ENCODE measurements at regions not wholly inside any gene's neighbourhood (a gene's known extent, or its start where the extent isn't known, plus 50 kb on each side); places are given as distances from the start of the nearest gene placed in this dataset.

DNA sequence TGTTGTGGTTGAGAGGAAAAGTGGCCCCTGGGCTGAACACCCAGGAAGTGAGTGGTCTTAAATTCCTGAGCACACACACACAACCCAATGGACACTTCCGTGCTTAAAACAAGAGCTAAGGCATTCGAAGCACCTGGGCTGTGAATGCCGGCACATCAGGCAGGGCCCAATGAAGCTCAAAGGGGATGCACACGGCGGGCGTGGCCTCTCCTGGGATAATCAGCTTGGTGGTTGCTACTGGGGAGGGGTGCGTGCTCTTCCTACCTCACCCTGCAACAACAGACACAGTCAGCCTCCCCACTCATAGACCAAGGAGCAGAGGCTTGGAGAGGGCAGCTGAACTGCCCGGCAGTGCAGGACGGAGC lies 115.0 kb upstream of the TCERG1L start:
- Histone ChIP-seq H3K4me3 (ENCODE audit: low read depth, low read length, poor library complexity, severe bottlenecking) (no peak overlapping the region), H3K9me3 (ENCODE audit: low read depth, low read length, poor library complexity, severe bottlenecking) (no peaks in the 10 kb centered on the region), H3K4me1 (ENCODE audit: insufficient read depth, low read length, poor library complexity, severe bottlenecking) (peaks cover 3% of the 10 kb centered on the region), H3K27ac (ENCODE audit: low read depth, low read length, poor library complexity, severe bottlenecking) (no peak overlapping the region), H3K36me3 (ENCODE audit: insufficient read depth, low read length, poor library complexity, severe bottlenecking) (no peaks in the 10 kb centered on the region), H3K27me3 (replicated peaks; ENCODE audit: insufficient read depth, low read depth, low read length, poor library complexity) (peaks cover 35% of the 10 kb centered on the region)
- intact Hi-C loops (cut with micrococcal nuclease; ENCODE audit: unreplicated experiment) = no loop called here
- BruUV-seq (replicated peaks) = no TSS peak
- CTCF ChIA-PET = no interaction called here
- POLR2A ChIA-PET (ENCODE audit: low non-redundant PET) = no interaction called here
- no peak for TF ChIP-seq EZH2 (IDR thresholded peaks at IDR 0.05; ENCODE audit: borderline replicate concordance, low read depth, low read length, poor library complexity, severe bottlenecking)
- TF ChIP-seq, protein P1, sequence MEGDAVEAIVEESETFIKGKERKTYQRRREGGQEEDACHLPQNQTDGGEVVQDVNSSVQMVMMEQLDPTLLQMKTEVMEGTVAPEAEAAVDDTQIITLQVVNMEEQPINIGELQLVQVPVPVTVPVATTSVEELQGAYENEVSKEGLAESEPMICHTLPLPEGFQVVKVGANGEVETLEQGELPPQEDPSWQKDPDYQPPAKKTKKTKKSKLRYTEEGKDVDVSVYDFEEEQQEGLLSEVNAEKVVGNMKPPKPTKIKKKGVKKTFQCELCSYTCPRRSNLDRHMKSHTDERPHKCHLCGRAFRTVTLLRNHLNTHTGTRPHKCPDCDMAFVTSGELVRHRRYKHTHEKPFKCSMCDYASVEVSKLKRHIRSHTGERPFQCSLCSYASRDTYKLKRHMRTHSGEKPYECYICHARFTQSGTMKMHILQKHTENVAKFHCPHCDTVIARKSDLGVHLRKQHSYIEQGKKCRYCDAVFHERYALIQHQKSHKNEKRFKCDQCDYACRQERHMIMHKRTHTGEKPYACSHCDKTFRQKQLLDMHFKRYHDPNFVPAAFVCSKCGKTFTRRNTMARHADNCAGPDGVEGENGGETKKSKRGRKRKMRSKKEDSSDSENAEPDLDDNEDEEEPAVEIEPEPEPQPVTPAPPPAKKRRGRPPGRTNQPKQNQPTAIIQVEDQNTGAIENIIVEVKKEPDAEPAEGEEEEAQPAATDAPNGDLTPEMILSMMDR (conservative IDR thresholded peaks at IDR 0.05; ENCODE audit: low read depth, low read length) = no peak
- DNase-seq (ENCODE audit: low spot score) = no peak

DNA sequence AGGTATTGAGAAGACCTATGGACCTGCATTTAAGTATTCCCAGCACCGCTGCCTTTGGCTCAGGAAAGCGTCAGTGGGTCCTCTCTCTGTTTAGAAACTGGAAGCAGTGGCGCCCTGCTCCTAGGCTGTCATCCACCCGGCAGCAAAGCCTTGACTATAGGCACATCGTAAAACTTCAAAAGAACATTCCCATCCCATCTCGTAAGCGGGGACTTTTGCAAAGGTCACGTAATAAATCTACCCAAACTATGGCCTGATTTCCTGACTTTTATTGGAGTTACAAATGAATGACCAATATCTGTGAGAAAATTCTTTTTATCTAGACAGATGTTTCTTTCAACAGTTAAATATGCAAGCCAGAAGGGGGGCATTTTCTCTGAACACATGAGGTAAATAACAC lies 115.8 kb upstream of the TCERG1L start:
- Histone ChIP-seq H3K4me3 (ENCODE audit: low read depth, low read length, poor library complexity, severe bottlenecking) (no peak overlapping the region), H3K4me1 (ENCODE audit: insufficient read depth, low read length, poor library complexity, severe bottlenecking) (peaks cover 3% of the 10 kb centered on the region), H3K27me3 (replicated peaks; ENCODE audit: insufficient read depth, low read depth, low read length, poor library complexity) (peaks cover 39% of the 10 kb centered on the region), H3K27ac (ENCODE audit: low read depth, low read length, poor library complexity, severe bottlenecking) (no peak overlapping the region), H3K9me3 (ENCODE audit: low read depth, low read length, poor library complexity, severe bottlenecking) (no peaks in the 10 kb centered on the region), H3K36me3 (ENCODE audit: insufficient read depth, low read length, poor library complexity, severe bottlenecking) (no peaks in the 10 kb centered on the region)
- TF ChIP-seq, protein P1 (conservative IDR thresholded peaks at IDR 0.05; ENCODE audit: low read depth, low read length) = no peak
- TF ChIP-seq EZH2 (IDR thresholded peaks at IDR 0.05; ENCODE audit: borderline replicate concordance, low read depth, low read length, poor library complexity, severe bottlenecking) = no peak
- DNase-seq (ENCODE audit: low spot score) = no peak
- ChIA-PET CTCF (no interaction called here), POLR2A (ENCODE audit: low non-redundant PET) (no interaction called here)
- intact Hi-C loops (cut with micrococcal nuclease; ENCODE audit: unreplicated experiment) = no loop called here
- BruUV-seq (replicated peaks) = no TSS peak

DNA sequence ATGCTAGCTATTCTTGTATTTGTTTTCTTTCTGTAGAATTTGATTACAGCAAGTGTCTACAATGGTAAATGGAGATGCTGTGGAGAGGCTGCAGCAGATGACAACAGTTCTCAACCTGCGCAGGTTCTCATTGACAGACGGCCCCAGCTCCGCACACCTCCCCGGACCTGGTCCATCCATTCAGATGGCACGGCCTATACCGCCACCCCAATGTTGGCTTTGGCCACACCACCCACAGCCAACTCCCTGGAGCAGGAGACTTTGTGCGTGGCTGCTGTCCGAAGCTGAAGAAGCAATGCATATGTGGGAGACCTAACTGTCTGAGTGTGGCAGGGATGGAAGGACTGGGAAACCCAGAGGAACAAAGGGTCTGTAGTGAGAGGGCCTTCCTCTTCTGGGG lies 116.4 kb upstream of the TCERG1L start:
- no peak overlapping the region for H3K27ac ChIP-seq (ENCODE audit: low read depth, low read length, poor library complexity, severe bottlenecking)
- H3K27me3 ChIP-seq (replicated peaks; ENCODE audit: insufficient read depth, low read depth, low read length, poor library complexity) = peaks cover 34% of the 10 kb centered on the region
- ChIA-PET CTCF (no interaction called here), POLR2A (ENCODE audit: low non-redundant PET) (no interaction called here)
- no peaks in the 10 kb centered on the region for H3K36me3 ChIP-seq (ENCODE audit: insufficient read depth, low read length, poor library complexity, severe bottlenecking)
- no peak overlapping the region for H3K4me3 ChIP-seq (ENCODE audit: low read depth, low read length, poor library complexity, severe bottlenecking)
- TF ChIP-seq EZH2 (IDR thresholded peaks at IDR 0.05; ENCODE audit: borderline replicate concordance, low read depth, low read length, poor library complexity, severe bottlenecking) = no peak
- TF ChIP-seq, protein P1 (conservative IDR thresholded peaks at IDR 0.05; ENCODE audit: low read depth, low read length) = no peak
- DNase-seq (ENCODE audit: low spot score) = no peak
- intact Hi-C loops (cut with micrococcal nuclease; ENCODE audit: unreplicated experiment) = no loop called here
- peaks cover 3% of the 10 kb centered on the region for H3K4me1 ChIP-seq (ENCODE audit: insufficient read depth, low read length, poor library complexity, severe bottlenecking)
- no TSS peak for BruUV-seq (replicated peaks)
- no peaks in the 10 kb centered on the region for H3K9me3 ChIP-seq (ENCODE audit: low read depth, low read length, poor library complexity, severe bottlenecking)
